B cell (primary cell): ENCODE measurements at regions not wholly inside any gene's neighbourhood (a gene's known extent, or its start where the extent isn't known, plus 50 kb on each side); places are given as distances from the start of the nearest gene placed in this dataset.
A peak's percentile ranks its signal among the peaks of the same experiment; 100 is the strongest.

Experiments used
- ATAC-seq: fragments of 200-7000 bp; cut with Tn5 transposase; one replicate; pipeline ENCODE4 v1.10.0; 2021; ENCODE audit warnings: low read depth, mild to moderate bottlenecking, moderate number of reproducible peaks, moderate library complexity
- CTCF ChIA-PET: fragments of 350-600 bp; sonication (Branson Sonifier 250); formaldehyde crosslinking; loops from one replicate; lab custom pipeline; 2021; ENCODE audit warnings: antibody characterized with exemption, inconsistent platforms; lab: Charles Lee
- POLR2A ChIA-PET: fragments of 350-600 bp; sonication (Branson Sonifier 250); formaldehyde crosslinking; loops from one replicate; lab custom pipeline; 2021; ENCODE audit warnings: antibody characterized with exemption; lab: Charles Lee
- DNase-seq: peaks from one replicate; pipeline ENCODE4 v3.0.0; 2013
- H2AFZ ChIP-seq: 2 replicates; pipeline ENCODE4 v1.6.1; 2012; ENCODE audit warnings: mild to moderate bottlenecking, low read depth, low read length; ENCODE audit not compliant: insufficient read depth, poor library complexity, severe bottlenecking
- H3K27ac ChIP-seq, 2 donors: 1 replicate in 1 of 2; 2 replicates in 1 of 2; pipeline ENCODE4 v1.5.1; 2012 to 2013; ENCODE audit warnings: low read length in 2 of 2, mild to moderate bottlenecking in 2 of 2, moderate library complexity in 1 of 2
- H3K27me3 ChIP-seq, 4 experiments: fragments of 200-600 bp in 1 of 4; sonication (generic) in 1 of 4; replicated peaks in 1 of 4; 1 replicate in 2 of 4; 2 replicates in 2 of 4; pipeline versions ENCODE4 v1.6.1 to v1.7.0; 2013 to 2016; ENCODE audit warnings: low read length in 3 of 4, mild to moderate bottlenecking in 2 of 4, mixed read lengths in 1 of 4, moderate library complexity in 1 of 4; ENCODE audit not compliant: insufficient read depth in 4 of 4, control insufficient read depth in 3 of 4; ENCODE audit errors: control extremely low read depth in 1 of 4
- H3K36me3 ChIP-seq, 2 experiments: replicated peaks in 1 of 2; 1 replicate in 1 of 2; 2 replicates in 1 of 2; pipeline versions ENCODE4 v1.6.1 to v1.7.1; 2013; ENCODE audit warnings: low read length in 1 of 2; ENCODE audit not compliant: insufficient read depth in 2 of 2, control insufficient read depth in 1 of 2; ENCODE audit errors: control extremely low read depth in 1 of 2, extremely low read depth in 1 of 2
- H3K4me1 ChIP-seq, 2 donors: fragments of 200-600 bp in 1 of 2; sonication (generic) in 1 of 2; 1 replicate in 1 of 2; 2 replicates in 1 of 2; pipeline versions ENCODE4 v1.5.1 to v1.6.1; 2013 to 2017; ENCODE audit warnings: low read length in 2 of 2; ENCODE audit not compliant: control insufficient read depth in 2 of 2, insufficient read depth in 2 of 2
- H3K4me2 ChIP-seq: replicated peaks from 2 replicates; pipeline ENCODE3; 2012; ENCODE audit warnings: mild to moderate bottlenecking, low read depth, low read length; ENCODE audit not compliant: poor library complexity, severe bottlenecking
- H3K4me3 ChIP-seq, 5 experiments: fragments of 200-600 bp in 1 of 5; sonication (generic) in 1 of 5; 1 replicate in 3 of 5; 2 replicates in 2 of 5; pipeline versions ENCODE4 v1.5.1 to v1.7.0; 2011 to 2016; ENCODE audit warnings: low read length in 4 of 5, mild to moderate bottlenecking in 4 of 5, low read depth in 2 of 5, control low read depth in 1 of 5, moderate library complexity in 1 of 5; ENCODE audit not compliant: insufficient read depth in 1 of 5; ENCODE audit errors: control extremely low read depth in 1 of 5, extremely low read depth in 1 of 5
- H3K79me2 ChIP-seq: fragments of 200-600 bp; sonication (generic); one replicate; pipeline ENCODE4 v1.6.0; 2016; ENCODE audit warnings: low read length; ENCODE audit not compliant: control insufficient read depth, insufficient read depth
- H3K9ac ChIP-seq: fragments of 200-600 bp; sonication (generic); 2 replicates; pipeline ENCODE4 v1.6.1; 2017; ENCODE audit warnings: mild to moderate bottlenecking, low read length, moderate library complexity
- H3K9me3 ChIP-seq, 3 donors: one replicate each; pipeline versions ENCODE4 v1.6.1 to v1.7.1; 2013; ENCODE audit warnings: low read length in 2 of 3; ENCODE audit not compliant: control insufficient read depth in 2 of 3, insufficient read depth in 1 of 3; ENCODE audit errors: control extremely low read depth in 1 of 3
- H4K20me1 ChIP-seq: 2 replicates; pipeline ENCODE4 v1.6.0; 2012; ENCODE audit warnings: mild to moderate bottlenecking, low read length; ENCODE audit not compliant: insufficient read depth, control insufficient read depth, poor library complexity, severe bottlenecking
- H3K27ac Mint-ChIP-seq: one replicate; pipeline ENCODE4 v1.8.0; 2021; ENCODE audit warnings: mixed read lengths
- H3K27me3 Mint-ChIP-seq: one replicate; pipeline ENCODE4 v1.8.0; 2021; ENCODE audit warnings: mixed read lengths
- H3K4me1 Mint-ChIP-seq: one replicate; pipeline ENCODE4 v1.8.0; 2021; ENCODE audit warnings: mixed read lengths
- H3K4me3 Mint-ChIP-seq: one replicate; pipeline ENCODE4 v1.8.0; 2021; ENCODE audit warnings: mixed read lengths
- H3K9me3 Mint-ChIP-seq: one replicate; pipeline ENCODE4 v1.8.0; 2022; ENCODE audit warnings: mixed read lengths; ENCODE audit not compliant: insufficient read depth
- EZH2 ChIP-seq: IDR thresholded peaks from 2 replicates; pipeline ENCODE4 v1.6.1; 2012; ENCODE audit warnings: borderline replicate concordance, low read depth, mild to moderate bottlenecking, moderate library complexity, low read length; ENCODE audit not compliant: insufficient read depth, poor library complexity, severe bottlenecking
- WGBS: methylation state at CpG from one replicate; pipeline ENCODE4 v1.1.5; 2013; ENCODE audit warnings: missing lambda C conversion rate; ENCODE audit not compliant: insufficient coverage; 5-methylcytosine and 5-hydroxymethylcytosine counted together
- intact Hi-C: fragments of 100-400 bp; cut with micrococcal nuclease; formaldehyde crosslinking; loops from one replicate; pipeline ENCODE4 v1.10.0; 2022
- TF ChIP-seq, protein P1 (sequence below): fragments of 200-600 bp; IDR thresholded peaks from one replicate; pipeline ENCODE4 v1.8.0; 2022; ENCODE audit warnings: antibody characterized with exemption, mild to moderate bottlenecking

DNA sequence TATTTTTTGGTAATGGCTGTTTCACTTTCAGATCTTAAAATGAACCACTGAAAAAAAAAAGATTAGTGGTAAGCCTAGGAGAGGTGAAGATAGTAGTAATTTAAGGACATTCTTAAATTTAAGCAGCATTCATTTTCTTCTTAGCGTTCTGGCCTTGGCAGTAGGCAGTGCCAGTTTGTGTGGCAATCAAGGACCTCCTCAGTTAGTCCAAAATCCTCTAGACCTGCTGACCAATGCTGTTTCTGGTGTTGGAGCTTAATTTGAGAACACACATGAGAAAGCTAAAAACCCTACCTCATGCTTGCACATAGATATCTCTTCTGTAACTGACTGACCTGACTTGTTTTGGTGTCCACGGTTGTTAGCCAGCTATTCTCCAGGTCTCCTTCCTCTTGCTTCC, 219.8 kb upstream of the RGS6 start:
- H3K9me3 Mint-ChIP-seq = no peaks in the 10 kb centered on the region
- no peaks in the 10 kb centered on the region for H4K20me1 ChIP-seq
- peak overlapping the region; percentile 1 for H3K27ac Mint-ChIP-seq
- H3K9ac ChIP-seq = no peak overlapping the region
- ATAC-seq = no peak
- H3K79me2 ChIP-seq = no peaks in the 10 kb centered on the region
- no peak overlapping the region for H3K27ac ChIP-seq
- TF ChIP-seq, protein P1, sequence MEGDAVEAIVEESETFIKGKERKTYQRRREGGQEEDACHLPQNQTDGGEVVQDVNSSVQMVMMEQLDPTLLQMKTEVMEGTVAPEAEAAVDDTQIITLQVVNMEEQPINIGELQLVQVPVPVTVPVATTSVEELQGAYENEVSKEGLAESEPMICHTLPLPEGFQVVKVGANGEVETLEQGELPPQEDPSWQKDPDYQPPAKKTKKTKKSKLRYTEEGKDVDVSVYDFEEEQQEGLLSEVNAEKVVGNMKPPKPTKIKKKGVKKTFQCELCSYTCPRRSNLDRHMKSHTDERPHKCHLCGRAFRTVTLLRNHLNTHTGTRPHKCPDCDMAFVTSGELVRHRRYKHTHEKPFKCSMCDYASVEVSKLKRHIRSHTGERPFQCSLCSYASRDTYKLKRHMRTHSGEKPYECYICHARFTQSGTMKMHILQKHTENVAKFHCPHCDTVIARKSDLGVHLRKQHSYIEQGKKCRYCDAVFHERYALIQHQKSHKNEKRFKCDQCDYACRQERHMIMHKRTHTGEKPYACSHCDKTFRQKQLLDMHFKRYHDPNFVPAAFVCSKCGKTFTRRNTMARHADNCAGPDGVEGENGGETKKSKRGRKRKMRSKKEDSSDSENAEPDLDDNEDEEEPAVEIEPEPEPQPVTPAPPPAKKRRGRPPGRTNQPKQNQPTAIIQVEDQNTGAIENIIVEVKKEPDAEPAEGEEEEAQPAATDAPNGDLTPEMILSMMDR = no peak
- no peak for TF ChIP-seq EZH2
- H3K4me3 Mint-ChIP-seq = no peak overlapping the region
- DNase-seq = no peak
- H3K27me3 Mint-ChIP-seq = no peaks in the 10 kb centered on the region
- intact Hi-C loops = no loop called here
- ChIA-PET CTCF (interaction anchor here (0.6 to 1.2 kb wide), 2 partner anchors 570 to 843 kb away, joined by 3 to 5 read pairs; no protein-coding TSS in a partner anchor), POLR2A (no interaction called here)
- H3K9me3 ChIP-seq = no peaks in the 10 kb centered on the region
- no peaks in the 10 kb centered on the region for H3K4me1 Mint-ChIP-seq
- no peaks in the 10 kb centered on the region for H3K4me1 ChIP-seq
- H3K36me3 ChIP-seq = peaks cover 6 to 71% of the 10 kb centered on the region in 2 experiments
- H2AFZ ChIP-seq = no peak overlapping the region
- H3K4me2 ChIP-seq = no peak overlapping the region
- H3K4me3 ChIP-seq = no peak overlapping the region
- WGBS = 100% methylated on average over 1 of the region's 2 CpGs
- no peaks in the 10 kb centered on the region for H3K27me3 ChIP-seq

DNA sequence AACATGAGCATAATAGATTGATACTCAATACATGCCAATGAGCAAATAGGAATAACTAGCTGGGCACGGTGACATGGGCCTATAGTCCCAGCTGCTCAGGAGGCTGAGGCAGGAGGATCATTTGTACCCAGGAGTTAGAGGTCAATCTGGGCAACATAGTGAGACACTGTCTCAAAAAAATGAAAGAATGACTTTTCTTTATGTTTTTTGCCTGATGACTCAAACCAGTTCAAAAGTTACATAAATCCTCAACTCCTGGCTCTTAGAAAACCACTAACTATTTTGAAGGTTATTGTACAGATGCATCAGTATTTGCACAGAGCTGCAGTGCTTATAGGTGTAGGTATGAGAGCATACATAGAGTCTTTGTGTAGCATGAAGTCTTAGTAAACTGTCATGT, 219.2 kb upstream of the RGS6 start:
- Histone ChIP-seq H3K79me2 (no peaks in the 10 kb centered on the region), H3K27ac (no peak overlapping the region), H3K4me2 (no peak overlapping the region), H4K20me1 (no peaks in the 10 kb centered on the region), H3K36me3 (peaks cover 6 to 74% of the 10 kb centered on the region in 2 experiments), H2AFZ (no peak overlapping the region), H3K27me3 (no peaks in the 10 kb centered on the region), H3K9ac (no peak overlapping the region), H3K9me3 (no peaks in the 10 kb centered on the region), H3K4me3 (no peak overlapping the region), H3K4me1 (no peaks in the 10 kb centered on the region)
- intact Hi-C loops = no loop called here
- Mint-ChIP-seq H3K4me3 (no peak overlapping the region), H3K4me1 (no peaks in the 10 kb centered on the region), H3K27ac (no peak overlapping the region), H3K9me3 (no peaks in the 10 kb centered on the region), H3K27me3 (no peaks in the 10 kb centered on the region)
- POLR2A ChIA-PET = no interaction called here
- ATAC-seq (no peak), DNase-seq (no peak)
- CTCF ChIA-PET = interaction anchor here (1.2 kb wide), 1 partner anchor 571 kb away, joined by 3 read pairs; no protein-coding TSS in a partner anchor
- TF ChIP-seq EZH2 = no peak
- TF ChIP-seq, protein P1 = no peak
- WGBS = 100% methylated on average over 1 of the region's 1 CpG
